MCF 10A (cell line): ENCODE measurements at regions not wholly inside any gene's neighbourhood (a gene's known extent, or its start where the extent isn't known, plus 50 kb on each side); places are given as distances from the start of the nearest gene placed in this dataset.
A peak's percentile ranks its signal among the peaks of the same experiment; 100 is the strongest.

Experiments used
- BruUV-seq: library from RNA; stranded (reverse); fragments of 400-500 nt; replicated peaks from 2 replicates; lab custom pipeline; 2021; lab: Mats Ljungman, UMichigan
- CTCF ChIA-PET: fragments of 300-600 bp; sonication (Branson Sonifier 250); formaldehyde crosslinking; extraction: SDS; loops from one replicate; lab custom pipeline; 2021; ENCODE audit warnings: antibody characterized with exemption, inconsistent platforms; lab: Yijun Ruan, JAX
- POLR2A ChIA-PET: fragments of 300-600, 350-650 bp; sonication (Branson Sonifier 250); formaldehyde crosslinking; extraction: SDS; loops from one replicate; lab custom pipeline; 2020; ENCODE audit warnings: antibody characterized with exemption, inconsistent platforms; lab: Yijun Ruan, JAX
- DNase-seq: peaks from one replicate; pipeline ENCODE4 v3.0.0-alpha.2; 2018; ENCODE audit not compliant: unreplicated experiment
- H3K27ac Mint-ChIP-seq: one replicate; pipeline ENCODE4 v1.8.0; 2022; ENCODE audit warnings: mild to moderate bottlenecking, low read depth, mixed read lengths; ENCODE audit not compliant: unreplicated experiment
- H3K27me3 Mint-ChIP-seq: one replicate; pipeline ENCODE4 v1.8.0; 2022; ENCODE audit warnings: mixed read lengths; ENCODE audit not compliant: insufficient read depth, unreplicated experiment
- H3K36me3 Mint-ChIP-seq: one replicate; pipeline ENCODE4 v1.8.0; 2022; ENCODE audit warnings: mild to moderate bottlenecking, moderate library complexity, mixed read lengths; ENCODE audit not compliant: insufficient read depth, unreplicated experiment
- H3K4me1 Mint-ChIP-seq: one replicate; pipeline ENCODE4 v1.8.0; 2022; ENCODE audit warnings: mixed read lengths; ENCODE audit not compliant: insufficient read depth, unreplicated experiment
- H3K4me3 Mint-ChIP-seq: one replicate; pipeline ENCODE4 v1.8.0; 2022; ENCODE audit warnings: mild to moderate bottlenecking, moderate library complexity, mixed read lengths; ENCODE audit not compliant: unreplicated experiment
- H3K9me3 Mint-ChIP-seq: one replicate; pipeline ENCODE4 v1.8.0; 2022; ENCODE audit warnings: mixed read lengths; ENCODE audit not compliant: unreplicated experiment
- CTCF ChIP-seq: fragments of 200-600 bp; IDR thresholded peaks from one replicate; pipeline ENCODE4 v1.8.0; 2022; ENCODE audit warnings: antibody characterized with exemption, mild to moderate bottlenecking; ENCODE audit not compliant: unreplicated experiment
- intact Hi-C: fragments of 100-400 bp; cut with micrococcal nuclease; formaldehyde crosslinking; loops from 2 replicates; pipeline ENCODE4 v1.14.1; 2022

GRCh38 chr13:104779311-104779993, 1713.2 kb upstream of the SLC10A2 start:
- Mint-ChIP-seq H3K27me3 (no peaks in the 10 kb centered on the region), H3K4me1 (peaks cover 6% of the 10 kb centered on the region), H3K36me3 (no peaks in the 10 kb centered on the region), H3K9me3 (no peaks in the 10 kb centered on the region), H3K27ac (no peak overlapping the region), H3K4me3 (no peak overlapping the region)
- ChIA-PET CTCF (interaction anchor here (0.5 to 0.6 kb wide), 2 partner anchors 708 to 896 kb away, joined by 3 read pairs; no protein-coding TSS in a partner anchor), POLR2A (interaction anchor here (0.6 kb wide), 2 partner anchors 14 to 1843 kb away, joined by 3 read pairs; no protein-coding TSS in a partner anchor)
- intact Hi-C loops = loop anchor here (10.0 kb wide), 4 partner anchors 165 to 1265 kb away; no protein-coding TSS in a partner anchor
- BruUV-seq = no TSS peak
- peak; percentile 20 for DNase-seq
- no peak for TF ChIP-seq CTCF

- no TSS peak for BruUV-seq
- H3K4me3 Mint-ChIP-seq = no peak overlapping the region
- H3K36me3 Mint-ChIP-seq = no peaks in the 10 kb centered on the region
- intact Hi-C loops = loop anchor here (1.0 to 10.0 kb wide), 7 partner anchors 35 to 1760 kb away; no protein-coding TSS in a partner anchor
- TF ChIP-seq CTCF = peak; percentile 62
- no peak overlapping the region for H3K27ac Mint-ChIP-seq
- peak; percentile 68 for DNase-seq
- CTCF ChIA-PET = interaction anchor here (0.5 to 2.6 kb wide), 29 partner anchors 9 to 1764 kb away, joined by 3 to 20 read pairs (median 3); no protein-coding TSS in a partner anchor
- H3K9me3 Mint-ChIP-seq = no peaks in the 10 kb centered on the region
- POLR2A ChIA-PET = interaction anchor here (0.5 to 1.9 kb wide), 3 partner anchors 36 to 1860 kb away, joined by 3 to 7 read pairs (median 4); no protein-coding TSS in a partner anchor
- no peaks in the 10 kb centered on the region for H3K27me3 Mint-ChIP-seq
- H3K4me1 Mint-ChIP-seq = peaks cover 11% of the 10 kb centered on the region
Observed at GRCh38 chr13:104773775-104774174, 1707.6 kb upstream of the SLC10A2 start.

GRCh38 chr13:104769545-104769944, 1703.3 kb upstream of the SLC10A2 start:
- no peak for DNase-seq
- Mint-ChIP-seq H3K4me1 (peaks cover 11% of the 10 kb centered on the region), H3K9me3 (no peaks in the 10 kb centered on the region), H3K36me3 (no peaks in the 10 kb centered on the region), H3K4me3 (no peak overlapping the region), H3K27ac (no peak overlapping the region), H3K27me3 (no peaks in the 10 kb centered on the region)
- ChIA-PET POLR2A (no interaction called here), CTCF (interaction anchor here (0.6 to 1.1 kb wide), 3 partner anchors 63 to 1758 kb away, joined by 3 to 4 read pairs (median 4); no protein-coding TSS in a partner anchor)
- no TSS peak for BruUV-seq
- intact Hi-C loops = loop anchor here (10.0 kb wide), 1 partner anchor 1585 kb away; no protein-coding TSS in a partner anchor
- TF ChIP-seq CTCF = no peak

- Mint-ChIP-seq H3K27ac (no peak overlapping the region), H3K4me1 (no peaks in the 10 kb centered on the region), H3K4me3 (no peak overlapping the region), H3K9me3 (no peaks in the 10 kb centered on the region), H3K36me3 (no peaks in the 10 kb centered on the region), H3K27me3 (no peaks in the 10 kb centered on the region)
- intact Hi-C loops = loop anchor here (10.0 kb wide), 1 partner anchor 1582 kb away; no protein-coding TSS in a partner anchor
- TF ChIP-seq CTCF = no peak
- POLR2A ChIA-PET = interaction anchor here (0.7 to 1.3 kb wide), 2 partner anchors 80 to 444 kb away, joined by 3 to 4 read pairs; no protein-coding TSS in a partner anchor
- DNase-seq = no peak
- BruUV-seq = no TSS peak
- CTCF ChIA-PET = interaction anchor here (0.6 to 1.2 kb wide), 3 partner anchors 194 to 1766 kb away, joined by 3 read pairs; no protein-coding TSS in a partner anchor
Observed at GRCh38 chr13:104766319-104766718, 1700.1 kb upstream of the SLC10A2 start.
